CD14-positive monocyte (primary cell): ENCODE measurements at regions not wholly inside any gene's neighbourhood (a gene's known extent, or its start where the extent isn't known, plus 50 kb on each side); places are given as distances from the start of the nearest gene placed in this dataset.

Experiments
- DNase-seq, 3 donors: peaks; one replicate each; pipeline ENCODE4 v3.0.0-alpha.2; 2011 to 2022
- H2AFZ ChIP-seq: 2 replicates; pipeline ENCODE4 v1.6.0; 2012; ENCODE audit warnings: mild to moderate bottlenecking, low read depth, low read length, inconsistent platforms; ENCODE audit not compliant: insufficient read depth, poor library complexity, severe bottlenecking
- H3K27ac ChIP-seq, 2 donors: 1 replicate in 1 of 2; 2 replicates in 1 of 2; pipeline ENCODE4 v1.5.1; 2012 to 2013; ENCODE audit warnings: low read length in 2 of 2, control low read depth in 1 of 2, inconsistent platforms in 1 of 2, low read depth in 1 of 2, mild to moderate bottlenecking in 1 of 2
- H3K27me3 ChIP-seq, 2 donors: one replicate each; pipeline versions ENCODE4 v1.6.0 to v1.6.1; 2011 to 2013; ENCODE audit warnings: low read length in 2 of 2; ENCODE audit not compliant: control insufficient read depth in 2 of 2, insufficient read depth in 2 of 2
- H3K36me3 ChIP-seq, 2 donors: replicated peaks in 1 of 2; 1 replicate in 1 of 2; 2 replicates in 1 of 2; pipeline versions ENCODE4 v1.5.1 to v1.6.1; 2012 to 2013; ENCODE audit warnings: low read length in 2 of 2, control low read depth in 1 of 2, inconsistent platforms in 1 of 2, mild to moderate bottlenecking in 1 of 2; ENCODE audit not compliant: insufficient read depth in 2 of 2, control insufficient read depth in 1 of 2
- H3K4me1 ChIP-seq, 2 donors: 1 replicate in 1 of 2; 2 replicates in 1 of 2; pipeline versions ENCODE4 v1.5.1 to v1.6.1; 2012 to 2013; ENCODE audit warnings: low read length in 2 of 2, control low read depth in 1 of 2, inconsistent platforms in 1 of 2, mild to moderate bottlenecking in 1 of 2, moderate library complexity in 1 of 2; ENCODE audit not compliant: insufficient read depth in 2 of 2, control insufficient read depth in 1 of 2
- H3K4me2 ChIP-seq: replicated peaks from 2 replicates; pipeline ENCODE3; 2012; ENCODE audit warnings: low read length, moderate library complexity, mild to moderate bottlenecking; ENCODE audit not compliant: poor library complexity, severe bottlenecking; ENCODE audit errors: extremely low read depth
- H3K4me3 ChIP-seq, 3 experiments: fragments of 200-600 bp in 1 of 3; sonication (generic) in 1 of 3; replicated peaks in 1 of 3; 1 replicate in 2 of 3; 2 replicates in 1 of 3; pipeline ENCODE4 v1.5.1; 2011 to 2013; ENCODE audit warnings: low read length in 3 of 3, mild to moderate bottlenecking in 3 of 3, control low read depth in 2 of 3, low read depth in 2 of 3, inconsistent platforms in 1 of 3, moderate library complexity in 1 of 3
- H3K79me2 ChIP-seq: 2 replicates; pipeline ENCODE4 v1.6.0; 2012; ENCODE audit warnings: mild to moderate bottlenecking, control low read depth, inconsistent platforms, low read length, moderate library complexity; ENCODE audit not compliant: insufficient read depth
- H3K9ac ChIP-seq: 2 replicates; pipeline ENCODE4 v1.6.0; 2017; ENCODE audit warnings: low read length, mild to moderate bottlenecking; ENCODE audit not compliant: insufficient read depth, poor library complexity, severe bottlenecking
- H3K9me3 ChIP-seq, 2 donors: replicated peaks in 1 of 2; 1 replicate in 1 of 2; 2 replicates in 1 of 2; pipeline versions ENCODE4 v1.5.1 to v1.6.1; 2012 to 2013; ENCODE audit warnings: low read length in 2 of 2, control low read depth in 1 of 2; ENCODE audit not compliant: control insufficient read depth in 1 of 2, insufficient read depth in 1 of 2
- H4K20me1 ChIP-seq: 2 replicates; pipeline ENCODE4 v1.6.0; 2012; ENCODE audit warnings: mild to moderate bottlenecking, low read length, control low read depth, moderate library complexity; ENCODE audit not compliant: insufficient read depth
- H3K27ac Mint-ChIP-seq, 7 donors: one replicate each; pipeline ENCODE4 v1.8.0; 2020; ENCODE audit warnings: mild to moderate bottlenecking in 7 of 7, mixed read lengths in 7 of 7, moderate library complexity in 6 of 7, inconsistent platforms in 2 of 7
- H3K27me3 Mint-ChIP-seq, 3 donors: one replicate each; pipeline ENCODE4 v1.8.0; 2021 to 2022; ENCODE audit warnings: low read depth in 3 of 3, mild to moderate bottlenecking in 3 of 3, mixed read lengths in 3 of 3, moderate library complexity in 3 of 3, inconsistent platforms in 1 of 3
- H3K36me3 Mint-ChIP-seq, 2 donors: one replicate each; pipeline ENCODE4 v1.8.0; 2020; ENCODE audit warnings: mixed read lengths in 2 of 2, inconsistent platforms in 1 of 2, mild to moderate bottlenecking in 1 of 2
- H3K4me1 Mint-ChIP-seq: one replicate; pipeline ENCODE4 v1.8.0; 2020; ENCODE audit warnings: mild to moderate bottlenecking, mixed read lengths
- H3K4me3 Mint-ChIP-seq, 2 donors: one replicate each; pipeline ENCODE4 v1.8.0; 2020; ENCODE audit warnings: mild to moderate bottlenecking in 2 of 2, mixed read lengths in 2 of 2, moderate library complexity in 1 of 2
- H3K9me3 Mint-ChIP-seq, 7 donors: one replicate each; pipeline ENCODE4 v1.8.0; 2020 to 2022; ENCODE audit warnings: mixed read lengths in 7 of 7, mild to moderate bottlenecking in 6 of 7, moderate library complexity in 6 of 7, inconsistent platforms in 2 of 7
- CTCF ChIP-seq: fragments of 200-600 bp; IDR thresholded peaks from one replicate; pipeline ENCODE4 v1.8.0; 2022; ENCODE audit warnings: antibody characterized with exemption, mild to moderate bottlenecking
- WGBS: methylation state at CpG from one replicate; pipeline ENCODE4 v1.1.5; 2013; ENCODE audit warnings: missing lambda C conversion rate; ENCODE audit not compliant: insufficient coverage; 5-methylcytosine and 5-hydroxymethylcytosine counted together
- intact Hi-C, 2 donors: fragments of 100-400 bp; cut with micrococcal nuclease; formaldehyde crosslinking; loops; one replicate each; pipeline versions ENCODE4 v1.15.0 to v1.15.1; 2023

- intact Hi-C loops = no loop called here
- Mint-ChIP-seq H3K4me1 (peaks cover 2% of the 10 kb centered on the region), H3K9me3 (peaks cover 0 to 7% (median 4%) of the 10 kb centered on the region in 7 donors), H3K4me3 (no peak overlapping the region), H3K27ac (no peak overlapping the region), H3K36me3 (no peaks in the 10 kb centered on the region), H3K27me3 (peaks cover 0 to 1% (median 0%) of the 10 kb centered on the region in 3 donors)
- peaks cover 4 to 6% of the 10 kb centered on the region in 2 donors for H3K9me3 ChIP-seq
- no peaks in the 10 kb centered on the region for H3K27me3 ChIP-seq
- no peaks in the 10 kb centered on the region for H3K4me1 ChIP-seq
- no peaks in the 10 kb centered on the region for H4K20me1 ChIP-seq
- no CpG with 5 or more reads among the region's 2 CpGs for WGBS
- H3K79me2 ChIP-seq = no peaks in the 10 kb centered on the region
- no peak overlapping the region for H2AFZ ChIP-seq
- no peak for DNase-seq
- H3K9ac ChIP-seq = no peak overlapping the region
- H3K4me2 ChIP-seq = no peak overlapping the region
- no peak for TF ChIP-seq CTCF
- no peak overlapping the region for H3K4me3 ChIP-seq
- H3K36me3 ChIP-seq = no peaks in the 10 kb centered on the region
- no peak overlapping the region for H3K27ac ChIP-seq
Measured at GRCh38 chr5:71923755-71924154, 183.5 kb upstream of the MAP1B start.

- no peak overlapping the region for H3K4me2 ChIP-seq
- H2AFZ ChIP-seq = no peak overlapping the region
- H3K27ac Mint-ChIP-seq = no peak overlapping the region
Measured at GRCh38 chr5:71924325-71924724, 182.9 kb upstream of the MAP1B start.

More at GRCh38 chr5:71924325-71924724, 182.9 kb upstream of the MAP1B start:
- no peaks in the 10 kb centered on the region for H3K36me3 ChIP-seq
- H3K27me3 ChIP-seq = no peaks in the 10 kb centered on the region
- no peak overlapping the region for H3K4me3 ChIP-seq
- no peak overlapping the region for H3K9ac ChIP-seq
- TF ChIP-seq CTCF = no peak
- intact Hi-C loops = no loop called here
- peaks cover 2% of the 10 kb centered on the region for H3K4me1 Mint-ChIP-seq
- peaks cover 0 to 5% (median 4%) of the 10 kb centered on the region in 7 donors for H3K9me3 Mint-ChIP-seq
- H3K79me2 ChIP-seq = no peaks in the 10 kb centered on the region
- no peak overlapping the region for H3K27ac ChIP-seq
- H3K9me3 ChIP-seq = peaks cover 4 to 6% of the 10 kb centered on the region in 2 donors
- no peaks in the 10 kb centered on the region for H3K4me1 ChIP-seq
- H3K36me3 Mint-ChIP-seq = no peaks in the 10 kb centered on the region
- no peak overlapping the region for H3K4me3 Mint-ChIP-seq
- peaks cover 0 to 1% (median 0%) of the 10 kb centered on the region in 3 donors for H3K27me3 Mint-ChIP-seq
- DNase-seq = no peak
- no peaks in the 10 kb centered on the region for H4K20me1 ChIP-seq
